ENCODE measurements at regions not wholly inside any gene's neighbourhood (a gene's known extent, or its start where the extent isn't known, plus 50 kb on each side); places are given as distances from the start of the nearest gene placed in this dataset.

DNA sequence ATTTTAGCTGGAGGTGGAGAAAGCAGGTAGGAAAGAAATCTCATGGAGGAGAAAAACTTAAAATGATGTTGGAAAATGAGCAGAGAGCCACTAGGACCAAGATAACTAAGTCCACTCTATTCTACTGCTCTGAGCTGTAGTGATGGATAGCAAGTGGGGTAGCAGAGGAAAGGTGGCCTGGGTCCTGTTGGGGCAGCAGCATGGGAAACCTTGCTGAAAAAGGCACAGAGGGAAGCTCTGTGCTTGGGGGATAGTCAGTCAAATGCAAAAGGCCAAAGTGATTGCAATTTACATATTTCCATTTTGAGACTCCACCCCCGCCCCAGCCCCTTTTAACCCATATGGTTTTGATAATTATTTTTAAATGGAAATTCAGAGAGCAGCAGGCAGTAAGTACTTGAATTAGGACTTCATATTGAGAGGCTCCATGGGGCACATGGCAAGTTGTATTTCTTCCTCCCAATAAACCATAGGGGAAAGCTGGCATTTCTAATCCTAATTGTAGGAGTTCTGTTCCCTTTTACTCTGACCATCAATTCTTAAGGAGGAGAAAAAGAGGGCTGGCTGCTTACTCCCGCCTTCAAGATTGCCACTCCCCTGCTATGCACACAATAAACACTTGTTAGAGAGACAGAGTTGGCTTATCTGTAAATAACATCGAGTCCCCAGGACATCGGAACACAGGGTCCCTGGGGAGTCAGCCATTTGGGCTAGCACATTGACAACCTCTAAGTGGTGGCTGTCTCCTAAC is 1341.5 kb upstream of the TENM4 start:
- DNase-seq (ENCODE audit: extremely low read depth, low read depth): no peak
- TF ChIP-seq, protein P1, sequence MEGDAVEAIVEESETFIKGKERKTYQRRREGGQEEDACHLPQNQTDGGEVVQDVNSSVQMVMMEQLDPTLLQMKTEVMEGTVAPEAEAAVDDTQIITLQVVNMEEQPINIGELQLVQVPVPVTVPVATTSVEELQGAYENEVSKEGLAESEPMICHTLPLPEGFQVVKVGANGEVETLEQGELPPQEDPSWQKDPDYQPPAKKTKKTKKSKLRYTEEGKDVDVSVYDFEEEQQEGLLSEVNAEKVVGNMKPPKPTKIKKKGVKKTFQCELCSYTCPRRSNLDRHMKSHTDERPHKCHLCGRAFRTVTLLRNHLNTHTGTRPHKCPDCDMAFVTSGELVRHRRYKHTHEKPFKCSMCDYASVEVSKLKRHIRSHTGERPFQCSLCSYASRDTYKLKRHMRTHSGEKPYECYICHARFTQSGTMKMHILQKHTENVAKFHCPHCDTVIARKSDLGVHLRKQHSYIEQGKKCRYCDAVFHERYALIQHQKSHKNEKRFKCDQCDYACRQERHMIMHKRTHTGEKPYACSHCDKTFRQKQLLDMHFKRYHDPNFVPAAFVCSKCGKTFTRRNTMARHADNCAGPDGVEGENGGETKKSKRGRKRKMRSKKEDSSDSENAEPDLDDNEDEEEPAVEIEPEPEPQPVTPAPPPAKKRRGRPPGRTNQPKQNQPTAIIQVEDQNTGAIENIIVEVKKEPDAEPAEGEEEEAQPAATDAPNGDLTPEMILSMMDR (IDR thresholded peaks at IDR 0.05; ENCODE audit: low read depth, low read length): no peak

DNA sequence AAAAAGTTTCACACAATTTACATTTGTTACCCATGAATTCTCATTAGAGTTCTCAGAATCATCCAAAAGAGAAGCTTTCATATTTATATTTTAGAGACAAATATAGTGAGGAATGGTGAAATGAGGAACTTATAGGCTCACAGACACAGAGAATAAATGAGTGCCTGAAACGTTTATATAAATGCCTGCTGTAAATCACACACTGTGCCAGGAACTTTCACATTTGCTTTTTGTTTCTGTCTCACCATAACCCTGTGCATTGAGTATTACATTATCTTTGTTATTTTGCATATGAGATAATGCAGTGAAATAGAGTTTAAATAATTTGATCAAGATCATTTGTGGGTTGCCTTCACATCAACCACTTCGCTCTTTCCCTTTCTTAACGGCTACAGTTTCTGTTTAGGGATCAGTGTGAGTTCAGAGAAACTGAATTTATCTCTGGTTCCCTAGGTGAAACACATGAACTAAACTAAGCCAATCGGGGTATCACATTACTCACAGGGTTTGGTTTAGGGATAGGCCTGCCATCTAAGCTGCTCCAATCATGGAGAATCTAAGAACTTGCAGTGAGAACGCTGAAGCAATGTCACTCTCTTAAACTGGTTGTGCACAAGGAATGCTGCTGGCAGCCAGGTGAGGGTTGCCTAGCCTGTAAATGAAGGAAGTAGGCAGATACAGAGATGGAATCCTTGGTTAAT is 1339.2 kb upstream of the TENM4 start:
- no peak for DNase-seq (ENCODE audit: extremely low read depth, low read depth)
- TF ChIP-seq, protein P1 (IDR thresholded peaks at IDR 0.05; ENCODE audit: low read depth, low read length): no peak

DNA sequence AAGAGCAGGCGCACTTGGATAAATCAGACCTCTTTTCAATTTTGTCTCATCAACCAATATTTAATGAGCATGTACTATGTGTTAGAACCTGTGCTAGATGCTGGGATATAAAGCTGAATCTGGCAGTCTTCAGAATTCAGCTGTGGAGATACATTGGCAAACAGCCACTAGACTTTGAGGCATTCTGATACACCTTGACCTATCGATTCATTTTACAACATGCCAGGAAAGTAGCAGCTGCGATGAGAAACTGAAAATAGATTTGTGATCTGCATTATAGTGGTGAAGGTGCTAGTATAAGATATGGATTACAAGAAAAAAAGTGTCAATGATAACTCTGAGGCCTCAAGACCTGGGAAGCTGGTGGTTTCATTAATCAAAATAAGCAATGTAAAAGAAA is 1338.1 kb upstream of the TENM4 start:
- TF ChIP-seq, protein P1 (IDR thresholded peaks at IDR 0.05; ENCODE audit: low read depth, low read length): no peak
- DNase-seq (ENCODE audit: extremely low read depth, low read depth): no peak

DNA sequence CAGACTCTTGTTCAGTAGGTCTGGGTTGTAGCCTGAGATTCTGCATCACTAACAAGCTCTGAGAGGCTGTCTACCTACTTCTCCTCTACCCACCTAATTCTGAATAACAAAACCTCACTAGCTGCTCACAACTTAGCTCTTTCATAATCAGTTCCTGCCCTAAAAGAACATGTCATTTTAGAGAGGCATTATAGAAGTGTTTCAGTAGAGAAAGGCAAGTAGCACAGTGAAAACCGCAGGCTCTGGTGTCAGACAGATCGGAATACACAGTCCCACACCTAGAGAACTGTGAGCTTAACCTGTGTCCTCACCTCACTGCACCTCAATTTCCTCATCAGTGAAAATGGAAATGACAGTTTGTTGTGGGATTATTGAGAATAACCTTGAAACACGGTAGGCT is 1337.6 kb upstream of the TENM4 start:
- TF ChIP-seq, protein P1 (IDR thresholded peaks at IDR 0.05; ENCODE audit: low read depth, low read length): no peak
- DNase-seq (ENCODE audit: extremely low read depth, low read depth): no peak

DNA sequence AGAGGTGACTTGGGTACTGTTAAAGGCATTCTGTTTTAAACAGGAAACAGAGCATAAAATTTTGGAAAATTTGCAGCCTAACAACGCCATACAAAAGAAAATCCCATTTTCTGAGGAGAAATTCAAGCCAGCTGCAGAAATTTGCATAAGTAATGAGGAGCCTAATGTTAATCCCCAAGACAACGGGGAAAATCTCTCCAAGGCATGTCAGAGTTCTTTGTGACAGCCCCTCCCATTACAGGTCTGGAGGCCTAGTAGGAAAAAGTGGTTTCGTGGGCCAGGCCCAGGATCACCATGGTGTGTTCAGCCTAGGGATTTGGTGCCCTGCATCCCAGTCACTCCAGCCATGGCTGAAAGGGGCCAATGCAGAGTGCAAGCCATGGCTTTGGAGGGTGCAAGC is 1333.1 kb upstream of the TENM4 start:
- TF ChIP-seq, protein P1 (IDR thresholded peaks at IDR 0.05; ENCODE audit: low read depth, low read length): no peak
- DNase-seq (ENCODE audit: extremely low read depth, low read depth): no peak

DNA sequence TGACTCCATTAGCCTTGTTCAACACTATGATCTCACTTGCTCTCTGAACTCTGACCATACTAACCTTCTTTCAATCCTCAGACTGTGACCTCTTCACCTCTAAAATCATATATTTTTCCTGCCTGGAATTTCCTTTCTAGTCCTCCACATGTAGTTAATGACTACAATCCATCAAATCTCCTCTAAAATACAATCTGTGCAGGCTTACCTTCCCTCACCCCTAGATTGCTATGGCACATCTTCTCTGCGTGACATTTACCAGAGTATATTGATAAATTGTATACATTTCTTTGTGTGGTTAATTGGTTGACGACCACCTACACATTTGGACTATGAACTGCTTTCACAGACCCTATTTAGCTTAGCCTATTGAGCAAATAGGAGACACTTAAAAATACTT is 1330.2 kb upstream of the TENM4 start:
- DNase-seq (ENCODE audit: extremely low read depth, low read depth): no peak
- TF ChIP-seq, protein P1 (IDR thresholded peaks at IDR 0.05; ENCODE audit: low read depth, low read length): no peak

DNA sequence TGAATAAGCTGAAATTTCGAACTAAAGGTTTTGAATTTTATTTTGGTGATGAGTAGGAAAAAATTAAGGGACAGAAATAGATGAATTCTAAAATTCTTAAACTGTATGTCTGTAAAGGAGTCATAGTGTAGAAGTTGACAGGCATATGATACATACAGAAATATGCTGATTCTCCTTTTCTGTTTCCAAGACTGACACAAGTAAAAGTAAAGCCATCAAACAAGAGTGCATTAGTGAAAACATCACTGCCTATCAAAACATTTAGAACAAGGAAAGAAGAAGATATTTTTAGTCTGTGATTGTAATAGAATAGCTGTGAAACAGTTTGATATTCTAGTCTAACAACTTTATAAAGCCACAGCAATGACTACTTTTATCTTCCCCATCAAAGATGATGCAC is 1318.0 kb upstream of the TENM4 start:
- DNase-seq (ENCODE audit: extremely low read depth, low read depth): no peak
- TF ChIP-seq, protein P1 (IDR thresholded peaks at IDR 0.05; ENCODE audit: low read depth, low read length): no peak

All from AG09319 (cell line).